Stimulated activated CD4-positive, alpha-beta T cell treated with anti-CD3 and anti-CD28 coated beads, TNF-alpha, amount 100 ng/mL, for 24 hours (primary cell): ENCODE measurements at regions not wholly inside any gene's neighbourhood (a gene's known extent, or its start where the extent isn't known, plus 50 kb on each side); places are given as distances from the start of the nearest gene placed in this dataset.
A peak's percentile ranks its signal among the peaks of the same experiment; 100 is the strongest.

ENCODE experiments used
- DNase-seq, 3 experiments: peaks; one replicate each; pipeline ENCODE4 v3.0.0-alpha.2; 2020; ENCODE audit warnings: low read depth in 3 of 3

GRCh38 chr6:30396833-30397479, 52.0 kb downstream of the RPP21 start:
- DNase-seq: peak; percentile 76 to 86 (median 78)

GRCh38 chr6:30397697-30398096, 52.7 kb downstream of the RPP21 start:
- no peak for DNase-seq

GRCh38 chr6:30399390-30400058, 54.6 kb downstream of the RPP21 start:
- DNase-seq: no peak

GRCh38 chr6:30405934-30406333, 61.0 kb downstream of the RPP21 start:
- DNase-seq: no peak

- no peak for DNase-seq
Observed at GRCh38 chr6:30409184-30409583, 64.2 kb downstream of the RPP21 start.

GRCh38 chr6:30411515-30412207, 66.7 kb downstream of the RPP21 start:
- peak; percentile 20 to 57 (median 29) for DNase-seq

GRCh38 chr6:30418448-30418847, 70.9 kb upstream of the HLA-E start:
- DNase-seq: no peak

GRCh38 chr6:30424549-30424948, 64.8 kb upstream of the HLA-E start:
- no peak for DNase-seq
